ENCODE measurements at regions not wholly inside any gene's neighbourhood (a gene's known extent, or its start where the extent isn't known, plus 50 kb on each side); places are given as distances from the start of the nearest gene placed in this dataset.

GRCh38 chr1:181295217-181295616 lies 188.1 kb upstream of the CACNA1E start:
- TF ChIP-seq CTCF (IDR thresholded peaks at IDR 0.05; ENCODE audit: low read depth, low read length): no peak
- H3K4me3 ChIP-seq (ENCODE audit: low read depth, low read length): no peak overlapping the region

GRCh38 chr1:181296180-181296579 lies 187.1 kb upstream of the CACNA1E start:
- no peak for TF ChIP-seq CTCF (IDR thresholded peaks at IDR 0.05; ENCODE audit: low read depth, low read length)
- no peak overlapping the region for H3K4me3 ChIP-seq (ENCODE audit: low read depth, low read length)

- TF ChIP-seq CTCF (IDR thresholded peaks at IDR 0.05; ENCODE audit: low read depth, low read length): no peak
- no peak overlapping the region for H3K4me3 ChIP-seq (ENCODE audit: low read depth, low read length)
These were observed 175.2 kb upstream of the CACNA1E start for GRCh38 chr1:181308098-181308497.

GRCh38 chr1:181310560-181310959 lies 172.8 kb upstream of the CACNA1E start:
- no peak overlapping the region for H3K4me3 ChIP-seq (ENCODE audit: low read depth, low read length)
- TF ChIP-seq CTCF (IDR thresholded peaks at IDR 0.05; ENCODE audit: low read depth, low read length): no peak

- no peak for TF ChIP-seq CTCF (IDR thresholded peaks at IDR 0.05; ENCODE audit: low read depth, low read length)
- H3K4me3 ChIP-seq (ENCODE audit: low read depth, low read length): no peak overlapping the region
These were observed 170.4 kb upstream of the CACNA1E start for GRCh38 chr1:181312946-181313345.

GRCh38 chr1:181313466-181313865 lies 169.9 kb upstream of the CACNA1E start:
- H3K4me3 ChIP-seq (ENCODE audit: low read depth, low read length): no peak overlapping the region
- TF ChIP-seq CTCF (IDR thresholded peaks at IDR 0.05; ENCODE audit: low read depth, low read length): no peak

GRCh38 chr1:181314010-181314409 lies 169.3 kb upstream of the CACNA1E start:
- no peak for TF ChIP-seq CTCF (IDR thresholded peaks at IDR 0.05; ENCODE audit: low read depth, low read length)
- H3K4me3 ChIP-seq (ENCODE audit: low read depth, low read length): no peak overlapping the region
